ENCODE measurements at regions not wholly inside any gene's neighbourhood (a gene's known extent, or its start where the extent isn't known, plus 50 kb on each side); places are given as distances from the start of the nearest gene placed in this dataset.

GRCh38 chr15:62976301-62976881 is 66.2 kb upstream of the TPM1 start:
- Mint-ChIP-seq H3K4me1 (peaks cover 12% of the 10 kb centered on the region), H3K27ac (no peak overlapping the region), H3K9me3 (no peaks in the 10 kb centered on the region), H3K27me3 (ENCODE audit: low read depth) (no peaks in the 10 kb centered on the region), H3K36me3 (no peaks in the 10 kb centered on the region), H3K4me3 (no peak overlapping the region)
- no peak for ATAC-seq
- TF ChIP-seq FOXJ3 (CRISPR knock-in tag; IDR thresholded peaks at IDR 0.05; ENCODE audit: borderline replicate concordance): no peak
- TF ChIP-seq ZNF121 (CRISPR knock-in tag; IDR thresholded peaks at IDR 0.05): no peak
- no peak for TF ChIP-seq NR1H2 (CRISPR knock-in tag; IDR thresholded peaks at IDR 0.05)
- TF ChIP-seq ZMAT4 (CRISPR knock-in tag; IDR thresholded peaks at IDR 0.05): no peak
- no peak for TF ChIP-seq ZNF396 (CRISPR knock-in tag; IDR thresholded peaks at IDR 0.05; ENCODE audit: borderline replicate concordance)
- no peak for TF ChIP-seq ATF2 (CRISPR knock-in tag; IDR thresholded peaks at IDR 0.05; ENCODE audit: borderline replicate concordance, low read depth)
- TF ChIP-seq JUN (CRISPR knock-in tag; IDR thresholded peaks at IDR 0.05): no peak
- no peak for TF ChIP-seq ESRRA (CRISPR knock-in tag; IDR thresholded peaks at IDR 0.05; ENCODE audit: borderline replicate concordance)
- TF ChIP-seq TEAD4 (CRISPR knock-in tag; IDR thresholded peaks at IDR 0.05): no peak
- TF ChIP-seq ZNF317 (CRISPR knock-in tag; IDR thresholded peaks at IDR 0.05; ENCODE audit: borderline replicate concordance, low read depth): no peak
- TF ChIP-seq USF2 (CRISPR knock-in tag; IDR thresholded peaks at IDR 0.05): no peak
- TF ChIP-seq TCF7 (CRISPR knock-in tag; IDR thresholded peaks at IDR 0.05; ENCODE audit: low read depth): no peak
- no peak for TF ChIP-seq NR3C1 (CRISPR knock-in tag; conservative IDR thresholded peaks at IDR 0.05; ENCODE audit: low read depth)
- TF ChIP-seq E2F5 (CRISPR knock-in tag; IDR thresholded peaks at IDR 0.05): no peak
- no peak for TF ChIP-seq AFF4 (CRISPR knock-in tag; IDR thresholded peaks at IDR 0.05; ENCODE audit: borderline replicate concordance)
- CTCF ChIA-PET: interaction anchor here (0.7 kb wide), 2 partner anchors 71 to 234 kb away, joined by 3 to 4 read pairs; no protein-coding TSS in a partner anchor
- POLR2A ChIA-PET: no interaction called here
- DNase-seq (ENCODE audit: low spot score): no peak

GRCh38 chr15:62977952-62978811 is 64.4 kb upstream of the TPM1 start:
- POLR2A ChIA-PET: no interaction called here
- no peak for DNase-seq (ENCODE audit: low spot score)
- TF ChIP-seq TCF7 (CRISPR knock-in tag; IDR thresholded peaks at IDR 0.05; ENCODE audit: low read depth): no peak
- TF ChIP-seq AR (CRISPR knock-in tag; IDR thresholded peaks at IDR 0.05): no peak
- TF ChIP-seq ZNF232 (CRISPR knock-in tag; IDR thresholded peaks at IDR 0.05): no peak
- TF ChIP-seq PREB (CRISPR knock-in tag; IDR thresholded peaks at IDR 0.05; ENCODE audit: borderline replicate concordance): no peak
- no peak for TF ChIP-seq ZNF121 (CRISPR knock-in tag; IDR thresholded peaks at IDR 0.05)

More at GRCh38 chr15:62977952-62978811, 64.4 kb upstream of the TPM1 start:
- Mint-ChIP-seq H3K27me3 (ENCODE audit: low read depth) (no peaks in the 10 kb centered on the region), H3K36me3 (no peaks in the 10 kb centered on the region), H3K9me3 (no peaks in the 10 kb centered on the region), H3K4me3 (no peak overlapping the region), H3K4me1 (peaks cover 8% of the 10 kb centered on the region), H3K27ac (no peak overlapping the region)
- CTCF ChIA-PET: interaction anchor here (0.6 to 1.1 kb wide), 3 partner anchors 11 to 541 kb away, joined by 3 to 4 read pairs (median 4); no protein-coding TSS in a partner anchor
- ATAC-seq: no peak
